Neural crest cell (in vitro differentiated cells): ENCODE measurements at regions not wholly inside any gene's neighbourhood (a gene's known extent, or its start where the extent isn't known, plus 50 kb on each side); places are given as distances from the start of the nearest gene placed in this dataset.

Experiments used
- DNase-seq: peaks from one replicate; pipeline ENCODE4 v3.0.0; 2021; ENCODE audit warnings: low read depth, mixed read lengths, low spot score
- H3K27ac Mint-ChIP-seq: one replicate; pipeline ENCODE4 v1.8.0; 2021; ENCODE audit warnings: mild to moderate bottlenecking, mixed read lengths; ENCODE audit not compliant: unreplicated experiment
- H3K27me3 Mint-ChIP-seq: 2 replicates; pipeline ENCODE4 v1.8.0; 2021; ENCODE audit warnings: low read depth, mild to moderate bottlenecking, mixed read lengths
- H3K36me3 Mint-ChIP-seq: 2 replicates; pipeline ENCODE4 v1.8.0; 2021; ENCODE audit warnings: low read depth, mild to moderate bottlenecking, mixed read lengths
- H3K4me1 Mint-ChIP-seq: 2 replicates; pipeline ENCODE4 v1.8.0; 2021; ENCODE audit warnings: mixed read lengths
- H3K4me3 Mint-ChIP-seq: one replicate; pipeline ENCODE4 v1.8.0; 2021; ENCODE audit warnings: mild to moderate bottlenecking, mixed read lengths
- H3K9me3 Mint-ChIP-seq: 2 replicates; pipeline ENCODE4 v1.8.0; 2021; ENCODE audit warnings: mixed read lengths
- CTCF ChIP-seq: fragments of 200-600 bp; sonication (generic); conservative IDR thresholded peaks from 2 replicates; pipeline ENCODE4 v1.5.0; 2021; ENCODE audit warnings: antibody characterized with exemption, mild to moderate bottlenecking

GRCh38 chr4:111761531-111761930 lies 383.7 kb upstream of the FAM241A start:
- H3K9me3 Mint-ChIP-seq = peaks cover 11% of the 10 kb centered on the region
- no peaks in the 10 kb centered on the region for H3K27me3 Mint-ChIP-seq
- DNase-seq = no peak
- no peak overlapping the region for H3K4me3 Mint-ChIP-seq
- H3K27ac Mint-ChIP-seq = no peak overlapping the region
- H3K4me1 Mint-ChIP-seq = peaks cover 4% of the 10 kb centered on the region
- TF ChIP-seq CTCF = no peak
- no peaks in the 10 kb centered on the region for H3K36me3 Mint-ChIP-seq

DNA sequence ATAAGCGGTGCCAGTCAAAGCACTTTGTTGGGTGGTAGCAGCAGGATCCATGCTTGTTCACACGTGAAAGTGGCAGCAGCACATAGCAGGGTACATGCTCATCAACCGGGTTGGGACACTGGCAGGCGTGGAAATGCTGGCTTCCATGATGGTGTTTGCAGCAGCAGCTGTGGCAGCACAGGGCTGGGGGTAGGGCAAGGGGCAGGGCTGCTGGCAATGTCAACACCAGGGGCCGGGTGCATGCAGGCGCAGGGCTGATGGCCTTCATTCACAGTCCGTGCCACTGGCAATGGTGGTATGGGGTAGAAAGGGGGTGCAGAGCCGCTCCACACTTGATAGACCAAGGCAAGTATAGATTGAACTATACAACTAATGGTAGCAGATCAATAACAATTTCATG lies 374.7 kb upstream of the FAM241A start:
- Mint-ChIP-seq H3K9me3 (peaks cover 5% of the 10 kb centered on the region), H3K27ac (no peak overlapping the region), H3K4me3 (no peak overlapping the region), H3K27me3 (no peaks in the 10 kb centered on the region), H3K36me3 (peaks cover 2% of the 10 kb centered on the region), H3K4me1 (peaks cover 13% of the 10 kb centered on the region)
- DNase-seq = no peak
- no peak for TF ChIP-seq CTCF

- Mint-ChIP-seq H3K36me3 (peaks cover 2% of the 10 kb centered on the region), H3K27ac (peak overlapping the region; percentile 70), H3K9me3 (peaks cover 3% of the 10 kb centered on the region), H3K4me3 (no peak overlapping the region), H3K27me3 (no peaks in the 10 kb centered on the region), H3K4me1 (peaks cover 13% of the 10 kb centered on the region)
- no peak for TF ChIP-seq CTCF
- no peak for DNase-seq
Observed at GRCh38 chr4:111773858-111774257, 371.4 kb upstream of the FAM241A start.

GRCh38 chr4:111775556-111776297 lies 369.5 kb upstream of the FAM241A start:
- H3K27me3 Mint-ChIP-seq = no peaks in the 10 kb centered on the region
- H3K4me1 Mint-ChIP-seq = peaks cover 5% of the 10 kb centered on the region

DNA sequence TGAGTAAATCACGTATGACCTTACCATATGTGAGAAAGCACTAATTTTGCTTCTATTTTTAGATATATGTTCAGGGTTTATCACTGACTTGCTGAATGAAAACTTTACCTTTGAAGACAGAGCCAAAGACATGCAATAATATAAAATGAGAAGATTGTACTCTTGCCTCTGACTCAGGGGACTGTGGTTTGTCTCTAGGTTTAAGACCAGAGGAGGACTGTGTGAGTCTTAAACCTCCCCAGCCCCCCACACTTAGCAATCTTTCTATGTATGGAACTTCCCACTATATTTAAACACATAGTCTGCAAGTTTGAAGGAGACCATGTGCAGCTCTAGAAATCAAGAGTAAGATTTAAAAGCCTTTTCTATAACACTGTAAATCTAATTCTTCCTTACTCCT lies 368.7 kb upstream of the FAM241A start:
- no peaks in the 10 kb centered on the region for H3K9me3 Mint-ChIP-seq
- peaks cover 5% of the 10 kb centered on the region for H3K4me1 Mint-ChIP-seq
- H3K27ac Mint-ChIP-seq = peak overlapping the region; percentile 53
- TF ChIP-seq CTCF = no peak
- H3K27me3 Mint-ChIP-seq = no peaks in the 10 kb centered on the region
- no peak for DNase-seq
- no peaks in the 10 kb centered on the region for H3K36me3 Mint-ChIP-seq
- no peak overlapping the region for H3K4me3 Mint-ChIP-seq

More at GRCh38 chr4:111775556-111776297, 369.5 kb upstream of the FAM241A start:
- no peak for DNase-seq
- no peaks in the 10 kb centered on the region for H3K9me3 Mint-ChIP-seq
- H3K36me3 Mint-ChIP-seq = no peaks in the 10 kb centered on the region
- no peak overlapping the region for H3K27ac Mint-ChIP-seq
- no peak overlapping the region for H3K4me3 Mint-ChIP-seq
- no peak for TF ChIP-seq CTCF
